PC-9 (cell line): ENCODE measurements at regions not wholly inside any gene's neighbourhood (a gene's known extent, or its start where the extent isn't known, plus 50 kb on each side); places are given as distances from the start of the nearest gene placed in this dataset.

Experiments
- CTCF ChIP-seq: fragments of 200-600 bp; sonication (generic); conservative IDR thresholded peaks from 2 replicates; pipeline ENCODE4 v1.6.1; 2017; ENCODE audit warnings: mixed run types, antibody characterized with exemption, mild to moderate bottlenecking, moderate library complexity
- EZH2 ChIP-seq: fragments of 200-600 bp; sonication (generic); IDR thresholded peaks from 2 replicates; pipeline ENCODE4 v1.8.0; 2017; ENCODE audit warnings: antibody characterized with exemption, low read depth

DNA sequence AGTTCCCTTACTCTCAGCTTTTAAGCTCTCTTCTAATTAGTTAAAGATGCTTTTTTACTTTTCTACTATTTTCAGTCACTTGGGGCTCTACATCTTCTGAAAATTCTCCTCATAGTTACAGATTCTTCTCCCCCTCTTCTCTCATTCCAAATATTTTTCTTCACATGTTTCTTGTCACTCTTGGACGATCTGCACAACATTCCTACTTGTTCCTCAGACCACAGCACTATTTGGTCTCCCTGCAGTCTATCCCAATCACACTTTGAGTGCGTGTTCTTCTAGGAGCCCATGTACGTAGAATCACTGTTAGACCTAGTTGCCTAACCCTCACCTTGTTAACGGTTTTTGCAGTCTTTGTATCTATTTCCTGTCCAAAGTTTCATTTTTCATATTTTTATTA, 222.5 kb upstream of the SPRY2 start:
- TF ChIP-seq CTCF (no peak), EZH2 (no peak)
